DMS53 treated with DMSO at 0.1 percent for 48 hours (cell line): ENCODE measurements at regions not wholly inside any gene's neighbourhood (a gene's known extent, or its start where the extent isn't known, plus 50 kb on each side); places are given as distances from the start of the nearest gene placed in this dataset.
"Not testable (repeated sequence)": the region's sequence is repeated elsewhere in the genome, so short reads cannot be mapped to it uniquely, and the experiment has no call there.

Experiments used
- DNase-seq: peaks from one replicate; lab custom pipeline; 2025; ENCODE audit not compliant: unreplicated experiment; lab: John Stamatoyannopoulos, UW

DNA sequence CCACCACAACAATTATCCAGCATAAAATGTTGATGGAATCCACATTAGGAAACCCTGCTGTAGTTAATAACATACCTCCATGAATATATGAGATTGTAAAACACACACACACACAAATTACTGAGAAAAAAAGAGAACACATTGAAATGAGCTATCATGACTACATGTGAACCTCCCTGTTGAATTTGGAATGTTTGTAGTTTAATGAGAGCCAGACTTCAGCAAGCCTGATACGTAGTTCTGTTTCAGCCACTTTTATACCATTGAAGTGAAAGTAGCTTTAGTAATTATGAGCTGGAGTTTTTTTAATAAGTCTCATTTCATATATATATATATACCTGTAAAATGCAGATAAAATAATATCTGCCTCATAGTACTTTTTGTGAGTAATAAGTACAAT is 1146.4 kb downstream of the NAALADL2 start:
- no peak for DNase-seq

DNA sequence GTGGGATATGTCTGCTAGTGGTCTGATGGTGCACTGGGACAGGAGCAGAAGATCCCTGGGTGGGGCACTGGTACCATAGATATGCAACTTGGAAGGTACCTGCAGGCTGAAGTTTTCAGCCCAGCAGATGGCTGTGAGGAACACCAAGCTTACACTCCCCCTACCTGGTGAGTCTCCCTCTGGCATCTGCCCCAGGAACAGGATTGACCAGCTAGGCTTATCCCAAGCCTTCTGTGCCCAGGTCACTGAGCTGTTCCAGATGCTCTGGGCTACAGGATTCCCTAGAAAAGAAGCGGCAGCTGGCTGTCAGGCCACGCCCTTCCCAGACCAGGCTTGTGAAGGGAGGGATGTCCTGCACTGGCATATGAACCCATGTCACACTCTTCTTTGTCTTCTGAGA is 1130.0 kb downstream of the NAALADL2 start:
- DNase-seq, result no peak

DNA sequence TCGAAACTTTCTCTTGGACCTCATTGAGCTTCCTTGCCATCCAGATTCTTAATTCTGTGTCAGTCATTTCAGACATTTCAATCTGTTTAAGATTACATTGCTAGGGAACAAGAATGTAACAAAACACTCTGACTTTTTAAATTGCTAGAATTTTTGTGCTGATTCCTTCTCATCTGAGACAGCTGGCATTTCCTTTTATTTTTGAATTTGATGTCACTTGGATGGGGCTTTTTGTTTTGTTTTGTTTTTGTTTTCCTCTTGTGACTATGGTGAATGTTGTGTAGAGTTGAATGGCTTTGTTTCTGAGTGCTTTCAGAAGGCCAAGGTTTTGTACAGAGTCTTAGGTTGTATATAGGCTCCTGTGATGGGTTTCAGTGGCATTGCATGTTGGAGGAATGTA is 1129.3 kb downstream of the NAALADL2 start:
- no peak for DNase-seq

DNA sequence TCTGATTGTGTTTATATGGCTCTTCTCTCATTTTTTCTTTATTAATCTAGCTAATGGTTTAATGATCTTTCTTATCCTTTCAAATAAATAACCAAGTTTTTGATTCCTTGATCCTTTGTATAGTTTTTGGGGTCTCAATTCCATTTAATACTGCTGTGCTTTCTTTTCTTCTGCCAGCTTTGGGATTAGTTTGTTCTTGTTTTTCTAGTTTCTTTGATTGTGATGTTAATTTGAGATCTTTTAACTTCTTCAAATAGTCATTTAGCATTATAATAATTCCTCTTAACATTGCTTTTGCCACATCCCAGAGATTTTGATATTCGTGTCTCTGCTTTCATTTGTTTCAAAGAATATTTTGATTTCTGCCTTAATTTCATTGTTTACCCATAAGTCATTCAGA is 1126.6 kb downstream of the NAALADL2 start:
- DNase-seq, result no peak

DNA sequence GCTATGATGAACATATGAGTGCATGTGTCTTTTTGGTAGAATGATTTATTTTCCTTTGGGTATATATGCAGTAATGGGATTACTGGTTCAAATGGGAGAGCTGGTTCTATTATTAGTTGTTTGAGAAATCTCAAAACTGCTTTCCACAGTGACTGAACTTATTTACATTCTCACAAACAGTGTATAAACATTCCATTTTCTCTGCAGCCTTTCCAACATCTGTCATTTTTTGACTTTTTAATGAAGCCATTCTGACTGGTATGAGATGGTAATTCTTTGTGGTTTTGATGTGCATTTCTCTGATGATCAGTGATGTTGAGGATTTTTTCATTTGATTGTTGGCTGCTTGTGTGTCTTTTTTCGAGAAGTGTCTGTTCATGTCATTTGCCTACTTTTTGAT is 1124.2 kb downstream of the NAALADL2 start:
- DNase-seq, result no peak

DNA sequence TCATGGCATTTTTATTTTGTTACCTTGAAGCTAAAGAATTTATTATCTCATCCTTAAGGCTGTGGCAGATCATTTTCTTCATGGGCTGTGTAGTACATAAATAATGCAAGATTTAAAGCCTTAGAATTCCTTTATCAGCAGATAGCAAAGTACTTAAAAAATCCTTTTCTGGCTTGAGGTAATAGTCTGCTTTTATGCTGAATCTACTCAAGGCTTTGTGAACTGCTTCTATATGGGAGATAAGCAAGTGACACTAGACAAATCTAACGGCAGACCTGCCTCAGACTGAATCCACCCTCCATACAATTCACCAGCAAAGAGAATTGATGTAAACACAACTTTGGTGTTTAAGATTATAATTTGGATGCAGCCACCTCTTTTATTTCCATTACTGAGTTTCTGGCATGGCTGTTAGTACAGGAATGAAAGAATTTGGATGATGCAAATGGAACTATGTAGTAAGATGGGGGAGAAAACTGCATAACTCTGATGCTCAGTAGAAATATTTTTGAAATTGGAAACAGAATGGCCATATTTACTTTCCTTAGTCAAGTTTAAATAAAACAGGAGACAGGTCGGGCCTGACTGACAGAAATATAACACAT is 1121.5 kb downstream of the NAALADL2 start:
- DNase-seq, result no peak

DNA sequence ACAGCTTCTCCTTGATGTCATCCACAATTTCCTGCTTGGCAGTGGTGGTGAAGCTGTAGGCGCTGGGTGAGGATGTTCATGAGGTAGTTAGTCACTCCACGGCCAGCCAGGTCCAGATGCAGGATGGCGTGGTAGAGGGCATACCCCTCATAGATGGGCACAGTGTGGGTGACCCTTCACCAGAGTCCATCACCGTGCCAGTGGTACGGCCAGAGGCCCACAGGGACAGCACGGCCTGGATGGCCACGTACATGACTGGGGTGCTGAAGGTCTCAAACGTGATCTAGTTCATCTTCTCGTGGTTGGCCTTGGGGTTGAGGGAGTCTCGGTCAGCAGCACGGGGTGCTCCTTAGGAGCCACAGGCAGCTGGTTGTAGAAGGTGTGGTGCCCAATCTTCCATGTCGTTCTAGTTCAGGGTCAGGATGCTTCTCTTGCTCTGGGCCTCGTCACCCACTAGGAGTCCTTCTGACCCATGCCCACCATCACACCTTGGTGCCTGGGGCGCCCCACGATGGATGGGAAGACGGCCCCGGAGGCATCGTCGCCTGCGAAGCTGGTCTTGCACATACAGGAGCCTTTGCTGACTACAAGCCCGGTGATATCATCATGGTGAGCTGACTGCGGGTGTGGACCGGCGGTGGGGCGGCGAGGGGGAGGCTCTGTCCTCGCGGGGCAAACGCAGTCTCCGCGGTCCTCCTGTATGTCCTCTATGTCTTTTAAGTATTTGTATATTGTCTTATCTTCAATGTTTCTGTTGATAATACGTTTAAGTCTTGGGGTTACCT is 1119.0 kb downstream of the NAALADL2 start:
- no peak for DNase-seq

DNA sequence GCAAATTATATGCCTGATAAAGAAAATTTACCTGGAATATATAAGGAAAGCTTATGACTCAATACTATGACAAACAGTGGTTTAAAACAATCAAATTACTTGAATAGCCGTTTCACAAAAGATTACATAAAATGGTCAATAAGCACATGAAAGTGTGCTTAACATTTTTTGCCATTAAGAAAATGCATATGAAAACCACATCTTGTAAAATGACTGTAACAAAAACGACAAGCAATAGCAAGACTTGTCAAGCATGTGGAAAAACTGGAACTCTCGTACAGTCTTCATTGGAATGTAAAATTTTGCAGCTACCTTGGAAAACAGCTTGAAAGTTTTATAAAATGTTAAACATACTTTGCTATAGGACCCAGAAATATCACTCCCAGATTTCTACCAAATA is 1110.3 kb downstream of the NAALADL2 start:
- no peak for DNase-seq

DNA sequence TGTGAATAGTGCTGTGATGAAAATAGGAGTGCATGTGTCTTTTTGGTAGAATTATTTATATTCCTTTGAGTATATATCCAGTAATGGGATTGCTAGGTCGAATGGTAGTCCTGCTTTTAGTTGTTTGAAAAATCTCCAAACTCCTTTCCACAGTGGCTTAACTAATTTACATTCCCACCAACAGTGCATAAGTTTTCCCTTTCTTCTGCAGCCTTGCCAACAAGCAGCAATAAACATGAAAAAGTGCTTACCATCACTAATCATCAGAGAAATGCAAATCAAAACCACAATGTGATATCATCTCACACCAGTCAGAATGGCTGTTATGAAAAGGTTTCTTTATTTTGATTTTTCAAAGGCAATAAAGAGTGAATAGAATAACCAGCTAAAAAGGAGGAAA is 1105.9 kb downstream of the NAALADL2 start:
- DNase-seq, result no peak

DNA sequence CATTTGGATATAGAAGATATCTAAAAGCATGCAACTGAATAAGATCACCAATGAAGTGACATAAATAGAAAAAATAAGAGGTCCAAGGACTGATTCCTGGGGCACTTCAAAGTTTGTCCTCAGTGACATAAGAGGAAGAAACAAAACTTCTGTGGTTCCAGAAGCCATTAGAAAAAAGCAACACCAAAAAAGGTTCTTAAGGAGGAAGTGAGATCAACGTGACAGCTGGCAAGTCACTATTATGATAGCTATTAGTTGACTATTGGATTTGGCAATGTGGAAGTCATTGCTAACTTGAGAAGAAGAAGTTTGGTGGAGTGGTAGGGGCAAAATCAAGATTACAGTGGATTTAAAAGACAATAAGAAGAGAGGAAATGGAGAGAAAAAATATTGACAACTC is 1098.3 kb downstream of the NAALADL2 start:
- DNase-seq, result peak; percentile 19

DNA sequence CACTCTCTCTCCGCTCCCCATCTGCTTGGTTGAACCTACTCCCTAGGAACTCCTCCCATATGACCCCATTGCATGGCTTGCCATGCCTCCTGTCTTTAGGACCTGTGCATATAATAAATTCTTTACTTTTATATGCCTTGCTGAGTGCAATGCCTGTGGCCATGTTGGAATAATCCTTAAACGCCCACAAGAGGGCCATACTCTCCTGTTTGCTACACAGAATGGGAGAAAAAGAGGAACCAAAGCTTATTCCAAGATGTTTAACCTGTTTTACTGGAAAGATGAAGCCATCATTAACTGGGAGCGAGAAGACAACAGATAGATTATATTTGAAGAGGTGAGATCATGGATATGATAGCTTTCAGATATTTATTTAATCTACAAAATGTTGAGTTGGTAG is 1097.8 kb downstream of the NAALADL2 start:
- DNase-seq, result peak; percentile 80

DNA sequence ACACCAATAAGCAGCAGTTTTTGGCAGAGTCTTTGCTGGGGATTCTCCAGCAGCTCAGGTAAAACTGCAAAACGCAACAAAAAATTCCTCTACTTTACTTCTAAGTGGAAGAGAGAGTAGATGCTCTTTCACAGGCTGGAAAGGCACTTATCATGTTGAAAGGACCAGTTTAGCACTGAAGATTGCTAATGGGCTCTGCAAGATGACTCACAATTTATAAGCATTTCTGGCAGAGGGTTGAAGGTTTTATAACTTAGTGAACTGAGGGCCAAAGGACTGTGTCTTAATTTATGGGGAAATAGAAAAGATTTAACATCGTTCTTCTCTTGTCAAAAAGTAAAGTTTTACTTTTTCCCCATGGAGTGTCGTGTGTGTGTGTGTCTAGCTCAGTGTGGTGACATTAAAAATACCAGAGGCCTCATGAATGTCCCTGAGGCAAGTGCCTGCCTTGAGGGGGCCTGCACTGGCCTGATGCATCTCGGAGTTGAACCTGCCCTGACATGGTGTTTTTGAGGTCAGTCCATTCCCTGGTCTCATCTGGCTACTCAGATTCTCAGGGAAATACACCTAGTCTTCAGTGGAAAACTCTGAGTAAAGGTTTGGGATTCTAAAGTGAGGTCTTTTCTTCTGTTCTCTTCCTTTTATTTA is 1092.0 kb downstream of the NAALADL2 start:
- no peak for DNase-seq

DNA sequence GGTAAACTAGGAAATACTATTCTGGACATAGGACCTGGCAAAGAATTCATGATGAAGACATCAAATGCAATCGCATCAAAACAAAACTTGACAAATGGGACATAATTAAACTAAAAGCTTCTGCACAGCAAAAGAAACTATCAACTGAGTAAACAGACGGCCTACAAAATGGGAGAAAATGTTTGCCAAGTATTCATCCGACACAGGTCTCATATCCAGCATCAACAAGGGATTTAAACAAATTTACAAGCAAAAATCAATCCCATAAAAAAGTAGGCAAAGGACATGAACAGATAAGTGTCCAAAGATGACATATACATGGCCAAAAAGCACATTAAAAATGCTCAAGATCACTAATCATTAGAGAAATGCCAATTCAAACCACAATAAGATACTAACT is 1088.9 kb downstream of the NAALADL2 start:
- DNase-seq, result no peak

DNA sequence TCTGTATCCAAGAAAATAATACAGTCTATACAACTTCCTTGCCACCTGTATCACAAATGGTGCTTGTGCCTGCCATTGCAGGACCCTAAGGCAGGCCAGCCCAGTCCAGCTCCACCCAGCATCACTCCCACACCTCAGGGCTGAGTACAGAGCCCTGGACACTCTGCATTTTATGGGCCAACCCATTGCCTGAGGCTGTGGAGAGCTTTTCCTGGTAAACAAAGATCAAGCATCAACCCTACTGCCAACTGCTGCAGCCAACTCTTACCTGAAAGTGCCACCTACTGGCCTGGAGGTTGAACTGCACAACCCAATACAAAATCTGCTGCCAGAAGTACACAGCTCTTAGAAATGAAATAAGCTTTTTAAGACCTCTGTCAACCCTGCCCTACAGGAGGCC is 1082.2 kb downstream of the NAALADL2 start:
- DNase-seq, result no peak

DNA sequence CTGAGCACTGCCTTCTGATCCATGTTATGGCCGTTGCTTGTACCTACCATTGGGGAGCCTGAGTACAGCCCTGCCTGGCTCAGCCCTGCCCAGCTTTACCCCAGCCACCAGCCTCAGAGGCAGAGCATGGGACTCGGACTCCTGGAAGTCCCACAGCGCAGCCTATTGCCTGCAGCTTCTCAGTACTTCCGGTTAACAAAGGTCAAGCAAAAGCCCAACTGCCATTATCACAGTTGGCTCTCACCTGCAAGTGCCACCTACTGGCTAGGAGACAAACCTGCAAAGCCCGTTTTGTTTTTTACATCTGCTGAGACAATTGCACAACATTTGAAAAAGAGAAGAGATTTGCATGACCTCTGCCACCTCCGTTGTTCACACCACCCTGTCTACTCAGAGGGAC is 1081.7 kb downstream of the NAALADL2 start:
- peak; percentile 3 for DNase-seq

DNA sequence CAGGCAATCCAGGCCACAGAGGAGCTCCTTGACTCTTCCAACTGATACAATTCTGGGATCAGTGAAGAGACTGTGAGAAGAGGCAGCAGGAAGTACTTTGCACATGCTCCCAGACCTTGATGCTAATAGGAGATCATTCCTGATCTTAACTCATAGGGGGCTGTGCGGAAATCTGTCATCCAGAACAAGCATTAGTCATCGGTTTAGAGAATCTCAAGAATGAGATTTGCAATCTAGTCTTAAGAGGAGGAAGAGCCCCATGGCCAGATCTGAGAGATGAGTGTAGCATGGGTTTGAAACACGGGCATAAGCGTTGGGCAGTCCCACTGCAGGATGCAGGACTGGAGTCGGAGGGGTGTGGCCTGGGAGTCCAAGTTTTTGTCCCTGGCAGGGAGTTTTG is 1081.1 kb downstream of the NAALADL2 start:
- no peak for DNase-seq

DNA sequence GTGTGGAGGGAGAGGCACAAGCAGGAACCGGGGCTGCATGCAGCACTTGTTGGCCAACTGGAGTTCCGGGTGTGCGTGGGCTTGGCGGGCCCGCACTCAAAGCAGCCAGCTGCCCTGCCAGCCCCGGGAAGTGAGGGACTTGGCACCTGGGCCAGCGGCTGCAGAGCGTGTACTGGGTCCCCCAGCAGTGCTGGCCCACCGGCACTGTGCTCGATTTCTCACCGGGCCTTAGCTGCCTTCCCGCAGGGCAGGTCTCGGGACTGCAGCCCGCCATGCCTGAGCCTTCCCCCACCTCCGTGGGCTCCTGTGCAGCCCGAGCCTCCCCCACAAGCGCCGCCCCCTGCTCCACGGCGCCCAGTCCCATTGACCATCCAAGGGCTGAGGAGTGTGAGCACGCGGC is 1078.2 kb downstream of the NAALADL2 start:
- not testable (repeated sequence) for DNase-seq

DNA sequence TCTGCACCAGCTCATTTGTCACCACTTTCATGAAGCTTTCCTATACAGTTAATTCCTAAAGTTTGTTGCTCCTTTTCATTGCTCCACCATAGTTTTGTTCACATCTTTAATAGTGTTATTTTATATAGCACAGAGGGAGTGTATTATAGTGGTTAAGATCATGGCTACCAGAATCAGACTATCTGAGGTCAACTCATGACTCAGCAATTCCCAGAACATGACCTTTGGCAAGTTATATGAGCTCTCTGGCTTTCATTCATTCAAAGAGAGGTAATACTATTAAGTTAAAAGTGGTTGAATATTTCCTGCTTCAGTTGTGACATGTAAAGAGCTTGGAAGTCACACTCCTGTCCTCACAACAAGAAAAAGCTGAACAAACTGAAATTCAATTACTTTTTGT is 1073.5 kb downstream of the NAALADL2 start:
- DNase-seq, result no peak

DNA sequence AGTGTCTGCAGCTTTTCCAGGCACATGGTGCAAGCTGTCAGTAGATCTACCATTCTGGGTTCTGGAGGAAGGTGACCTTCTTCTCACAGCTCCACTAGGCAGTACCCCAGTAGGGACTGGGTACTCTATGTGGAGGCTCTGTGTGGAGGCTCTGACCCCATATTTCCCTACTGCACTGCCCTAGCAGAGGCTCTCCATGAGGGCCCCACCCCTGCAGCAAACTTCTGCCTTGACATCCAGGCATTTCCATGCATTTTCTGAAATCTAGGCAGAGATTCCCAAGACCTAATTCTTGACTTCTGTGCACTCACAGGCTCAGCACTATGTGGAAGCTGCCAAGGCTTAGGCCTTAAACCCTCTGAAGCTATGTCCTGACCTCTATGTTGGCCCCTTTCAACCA is 1060.0 kb downstream of the NAALADL2 start:
- no peak for DNase-seq

DNA sequence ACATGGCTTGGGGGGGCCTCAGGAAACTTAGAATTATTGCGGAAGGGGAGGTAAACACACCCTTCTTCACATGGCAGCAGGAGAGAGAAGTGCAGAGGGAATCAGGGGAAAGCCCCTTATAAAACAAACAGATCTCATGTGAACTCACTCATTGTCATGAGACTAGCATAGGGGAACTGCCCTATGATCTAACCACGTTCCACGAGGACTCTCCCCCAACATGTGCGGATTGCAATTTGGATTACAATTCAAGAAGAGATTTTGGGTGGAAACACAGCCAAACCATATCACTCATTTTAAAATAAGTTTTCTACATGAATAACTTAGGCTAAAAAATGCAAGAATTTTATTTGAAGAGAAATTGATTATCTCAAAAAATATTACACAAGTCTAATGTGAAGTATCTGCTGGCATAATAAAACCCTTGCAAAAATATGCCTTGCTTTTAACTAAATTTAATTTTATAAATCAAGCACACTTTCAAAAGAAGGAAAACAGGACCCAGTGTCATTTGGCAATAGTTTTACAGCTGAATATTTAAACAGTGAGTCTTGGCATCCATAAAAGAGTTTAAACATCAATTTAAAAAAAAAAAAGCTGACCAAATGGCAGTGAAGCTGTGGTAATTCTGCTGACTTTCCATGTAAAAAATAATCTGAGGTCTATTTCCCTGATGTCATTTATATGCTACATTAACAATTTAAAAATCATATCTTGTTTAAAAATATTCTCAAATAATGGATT is 1057.2 kb downstream of the NAALADL2 start:
- no peak for DNase-seq

DNA sequence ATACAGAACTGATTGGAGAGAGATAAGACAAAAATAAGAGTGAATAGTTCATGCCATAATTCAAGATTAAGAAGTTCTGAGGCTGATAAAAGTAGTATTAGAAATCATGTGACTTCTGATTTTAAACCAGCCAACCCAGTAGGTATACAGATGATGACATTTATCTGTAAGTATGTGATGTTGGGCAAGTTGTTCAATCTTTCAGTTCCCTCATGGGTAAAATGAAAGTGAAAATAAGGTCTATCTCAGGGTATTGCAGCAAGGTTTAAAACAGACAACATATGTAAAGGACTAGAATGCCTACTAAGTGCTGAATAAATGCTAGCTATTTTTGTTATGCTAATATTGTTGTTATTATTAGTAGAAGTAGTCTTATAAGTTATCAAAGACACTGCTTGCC is 1055.7 kb downstream of the NAALADL2 start:
- DNase-seq, result no peak

DNA sequence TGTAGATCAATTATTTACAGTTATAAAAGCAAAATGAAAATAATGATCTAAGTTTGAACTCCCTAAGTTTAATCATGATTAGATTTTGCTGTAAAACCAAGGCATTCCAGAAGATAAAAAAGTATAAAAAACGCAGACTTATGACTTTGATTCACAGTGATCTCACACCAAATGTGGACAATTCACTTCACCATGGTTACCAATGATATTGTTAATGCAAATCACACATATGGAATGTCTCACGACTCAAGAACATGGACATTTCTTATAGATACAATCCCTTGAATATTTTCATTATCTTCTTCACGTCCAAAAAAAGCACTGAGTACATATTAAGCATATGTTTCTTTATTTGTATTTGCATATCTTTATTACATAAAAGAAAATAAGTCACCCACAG is 1054.2 kb downstream of the NAALADL2 start:
- no peak for DNase-seq
